Fibroblast of lung (primary cell): ENCODE measurements at regions not wholly inside any gene's neighbourhood (a gene's known extent, or its start where the extent isn't known, plus 50 kb on each side); places are given as distances from the start of the nearest gene placed in this dataset.
A peak's percentile ranks its signal among the peaks of the same experiment; 100 is the strongest.

Source experiments
- DNase-seq, 2 donors: peaks; one replicate each; pipeline versions ENCODE4 v3.0.0 to v3.0.0-alpha.2; 2010; ENCODE audit warnings: low read depth in 2 of 2
- H2AFZ ChIP-seq: 2 replicates; pipeline ENCODE4 v1.5.1; 2012; ENCODE audit warnings: low read length, control low read depth, inconsistent platforms
- H3K27ac ChIP-seq: 2 replicates; pipeline ENCODE4 v1.5.1; 2011; ENCODE audit warnings: low read length, control low read depth; ENCODE audit not compliant: insufficient read depth
- H3K27me3 ChIP-seq: 2 replicates; pipeline ENCODE4 v1.5.1; 2011; ENCODE audit warnings: mild to moderate bottlenecking, low read length; ENCODE audit not compliant: control insufficient read depth, insufficient read depth
- H3K36me3 ChIP-seq: 2 replicates; pipeline ENCODE4 v1.5.1; 2011; ENCODE audit warnings: low read length; ENCODE audit not compliant: control insufficient read depth, insufficient read depth
- H3K4me1 ChIP-seq: 2 replicates; pipeline ENCODE4 v1.5.1; 2011; ENCODE audit warnings: low read length; ENCODE audit not compliant: control insufficient read depth, insufficient read depth; ENCODE audit errors: extremely low read depth
- H3K4me2 ChIP-seq: 2 replicates; pipeline ENCODE4 v1.5.1; 2011; ENCODE audit warnings: low read length, control low read depth; ENCODE audit not compliant: insufficient read depth; ENCODE audit errors: extremely low read depth
- H3K4me3 ChIP-seq, 4 experiments: fragments of 200-600 bp in 1 of 4; sonication (generic) in 1 of 4; replicated peaks in 1 of 4; 2 replicates each; pipeline ENCODE4 v1.5.1; 2011 to 2016; ENCODE audit warnings: low read length in 4 of 4, low read depth in 3 of 4, mild to moderate bottlenecking in 3 of 4, control low read depth in 2 of 4, inconsistent platforms in 1 of 4, mixed read lengths in 1 of 4; ENCODE audit not compliant: insufficient read depth in 1 of 4; ENCODE audit errors: control extremely low read depth in 1 of 4
- H3K79me2 ChIP-seq: 2 replicates; pipeline ENCODE4 v1.5.1; 2012; ENCODE audit warnings: mild to moderate bottlenecking, low read length, inconsistent platforms; ENCODE audit not compliant: control insufficient read depth, insufficient read depth
- H3K9ac ChIP-seq: 2 replicates; pipeline ENCODE4 v1.5.1; 2011; ENCODE audit warnings: mild to moderate bottlenecking, low read length, control low read depth; ENCODE audit not compliant: insufficient read depth
- H3K9me3 ChIP-seq: 2 replicates; pipeline ENCODE4 v1.5.1; 2012; ENCODE audit warnings: low read depth, low read length; ENCODE audit not compliant: control insufficient read depth, insufficient read depth
- H4K20me1 ChIP-seq: 2 replicates; pipeline ENCODE4 v1.5.1; 2011; ENCODE audit warnings: low read length; ENCODE audit not compliant: control insufficient read depth, insufficient read depth; ENCODE audit errors: extremely low read depth
- EZH2 ChIP-seq: IDR thresholded peaks from 2 replicates; pipeline ENCODE4 v1.5.1; 2012; ENCODE audit warnings: low read length, control low read depth, mild to moderate bottlenecking; ENCODE audit errors: missing control alignments
- TF ChIP-seq, protein P1 (sequence below), 2 donors: IDR thresholded peaks in 1 of 2; conservative IDR thresholded peaks in 1 of 2; 1 replicate in 1 of 2; 2 replicates in 1 of 2; pipeline ENCODE4 v1.5.1; 2011 to 2012; ENCODE audit warnings: low read length in 2 of 2, control low read depth in 1 of 2, inconsistent platforms in 1 of 2, low read depth in 1 of 2, mild to moderate bottlenecking in 1 of 2

DNA sequence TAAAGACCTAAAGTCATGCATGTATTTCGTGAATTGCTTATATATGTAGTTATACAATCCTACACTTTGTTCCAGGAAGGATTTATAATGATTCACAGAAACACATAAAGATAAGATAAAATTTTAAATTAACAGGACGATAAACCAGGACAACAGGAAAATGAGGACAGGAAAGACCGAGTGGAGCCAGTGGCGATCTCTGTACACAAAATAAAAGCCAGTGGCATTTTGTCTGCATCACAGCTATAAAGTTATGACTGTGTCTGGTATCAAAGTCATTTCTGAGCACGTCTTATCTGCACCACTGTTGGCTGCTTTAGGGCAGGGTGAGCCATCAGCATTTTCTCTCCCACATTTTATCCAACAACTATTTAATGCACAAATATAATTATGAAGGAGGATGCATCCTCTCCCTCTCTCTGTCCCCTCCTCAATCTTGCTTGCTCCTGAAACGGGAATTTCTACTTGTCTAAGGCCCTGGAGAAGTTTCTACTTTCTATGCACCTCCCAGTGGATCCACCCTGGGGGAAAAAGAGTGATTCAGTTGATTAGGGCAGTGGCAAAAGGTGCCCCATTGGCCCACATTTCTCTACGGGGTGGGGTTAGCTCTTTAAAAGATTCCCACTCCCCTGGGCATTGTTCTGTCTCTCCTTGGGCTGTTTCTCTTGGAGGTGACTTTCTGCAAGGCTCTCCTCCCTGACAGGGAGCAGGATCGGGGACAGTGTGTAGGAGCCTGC, 159.4 kb upstream of the UBE2E1 start:
- no peak overlapping the region for H3K4me2 ChIP-seq
- peaks cover 14% of the 10 kb centered on the region for H3K4me1 ChIP-seq
- H3K36me3 ChIP-seq: no peaks in the 10 kb centered on the region
- no peaks in the 10 kb centered on the region for H4K20me1 ChIP-seq
- no peak overlapping the region for H3K4me3 ChIP-seq
- TF ChIP-seq, protein P1, sequence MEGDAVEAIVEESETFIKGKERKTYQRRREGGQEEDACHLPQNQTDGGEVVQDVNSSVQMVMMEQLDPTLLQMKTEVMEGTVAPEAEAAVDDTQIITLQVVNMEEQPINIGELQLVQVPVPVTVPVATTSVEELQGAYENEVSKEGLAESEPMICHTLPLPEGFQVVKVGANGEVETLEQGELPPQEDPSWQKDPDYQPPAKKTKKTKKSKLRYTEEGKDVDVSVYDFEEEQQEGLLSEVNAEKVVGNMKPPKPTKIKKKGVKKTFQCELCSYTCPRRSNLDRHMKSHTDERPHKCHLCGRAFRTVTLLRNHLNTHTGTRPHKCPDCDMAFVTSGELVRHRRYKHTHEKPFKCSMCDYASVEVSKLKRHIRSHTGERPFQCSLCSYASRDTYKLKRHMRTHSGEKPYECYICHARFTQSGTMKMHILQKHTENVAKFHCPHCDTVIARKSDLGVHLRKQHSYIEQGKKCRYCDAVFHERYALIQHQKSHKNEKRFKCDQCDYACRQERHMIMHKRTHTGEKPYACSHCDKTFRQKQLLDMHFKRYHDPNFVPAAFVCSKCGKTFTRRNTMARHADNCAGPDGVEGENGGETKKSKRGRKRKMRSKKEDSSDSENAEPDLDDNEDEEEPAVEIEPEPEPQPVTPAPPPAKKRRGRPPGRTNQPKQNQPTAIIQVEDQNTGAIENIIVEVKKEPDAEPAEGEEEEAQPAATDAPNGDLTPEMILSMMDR (conservative IDR thresholded peaks at IDR 0.05 in 1 of 2, IDR thresholded peaks at IDR 0.05 in 1 of 2; ENCODE audit: low read depth in 1 of 2, low read length in 2 of 2): no peak
- no peak for TF ChIP-seq EZH2
- H3K9me3 ChIP-seq: no peaks in the 10 kb centered on the region
- no peaks in the 10 kb centered on the region for H3K27me3 ChIP-seq
- no peak overlapping the region for H2AFZ ChIP-seq
- no peak overlapping the region for H3K9ac ChIP-seq
- DNase-seq: no peak
- H3K27ac ChIP-seq: no peak overlapping the region
- H3K79me2 ChIP-seq: no peaks in the 10 kb centered on the region

DNA sequence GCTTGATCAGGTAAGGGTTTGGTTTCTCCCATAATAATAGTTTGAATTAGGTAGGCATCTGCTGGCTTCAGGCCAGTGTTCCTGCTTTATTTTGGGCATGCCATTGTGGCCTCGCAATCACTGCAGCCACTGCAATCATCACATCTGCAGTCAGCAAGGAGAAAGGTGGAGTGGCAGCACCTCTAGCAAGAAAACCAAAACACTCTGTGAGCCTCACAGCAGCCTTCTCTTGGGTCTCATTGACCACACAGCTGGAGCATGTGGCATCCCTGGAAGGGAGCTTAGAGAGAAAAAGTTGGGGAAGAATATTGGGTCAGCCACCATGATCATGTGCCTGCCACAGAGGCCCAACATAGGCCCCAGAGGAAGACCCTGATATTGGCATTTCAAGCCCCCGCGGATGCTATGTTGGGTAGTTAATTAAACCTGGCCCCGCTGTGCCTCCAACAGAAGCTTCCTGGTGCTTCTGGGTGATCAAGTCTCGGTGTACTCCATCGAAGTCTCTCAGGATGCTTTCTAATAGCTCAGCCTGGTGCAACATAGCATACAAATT, 158.0 kb upstream of the UBE2E1 start:
- no peak overlapping the region for H3K4me2 ChIP-seq
- H4K20me1 ChIP-seq: no peaks in the 10 kb centered on the region
- no peaks in the 10 kb centered on the region for H3K27me3 ChIP-seq
- H3K4me3 ChIP-seq: no peak overlapping the region
- no peak overlapping the region for H2AFZ ChIP-seq
- no peak for TF ChIP-seq EZH2
- TF ChIP-seq, protein P1 (conservative IDR thresholded peaks at IDR 0.05 in 1 of 2, IDR thresholded peaks at IDR 0.05 in 1 of 2; ENCODE audit: low read depth in 1 of 2, low read length in 2 of 2): no peak
- no peaks in the 10 kb centered on the region for H3K36me3 ChIP-seq
- H3K9me3 ChIP-seq: no peaks in the 10 kb centered on the region
- H3K9ac ChIP-seq: no peak overlapping the region
- H3K27ac ChIP-seq: no peak overlapping the region
- peaks cover 14% of the 10 kb centered on the region for H3K4me1 ChIP-seq
- DNase-seq: no peak
- no peaks in the 10 kb centered on the region for H3K79me2 ChIP-seq

GRCh38 chr3:23648326-23648995, 157.3 kb upstream of the UBE2E1 start:
- no peak overlapping the region for H3K4me2 ChIP-seq
- no peaks in the 10 kb centered on the region for H3K36me3 ChIP-seq
- no peak overlapping the region for H3K4me3 ChIP-seq
- no peaks in the 10 kb centered on the region for H3K27me3 ChIP-seq
- H2AFZ ChIP-seq: no peak overlapping the region
- H4K20me1 ChIP-seq: no peaks in the 10 kb centered on the region
- TF ChIP-seq, protein P1 (conservative IDR thresholded peaks at IDR 0.05 in 1 of 2, IDR thresholded peaks at IDR 0.05 in 1 of 2; ENCODE audit: low read depth in 1 of 2, low read length in 2 of 2): peak in 1 of 2 donors; percentile 20
- TF ChIP-seq EZH2: no peak
- no peak overlapping the region for H3K9ac ChIP-seq
- no peaks in the 10 kb centered on the region for H3K9me3 ChIP-seq
- H3K27ac ChIP-seq: no peak overlapping the region
- H3K79me2 ChIP-seq: no peaks in the 10 kb centered on the region
- H3K4me1 ChIP-seq: peaks cover 14% of the 10 kb centered on the region
- peak; percentile 52 to 66 for DNase-seq
